ENCODE measurements at regions not wholly inside any gene's neighbourhood (a gene's known extent, or its start where the extent isn't known, plus 50 kb on each side); places are given as distances from the start of the nearest gene placed in this dataset.

GRCh38 chr6:25017932-25018567, 82.3 kb upstream of the RIPOR2 start:
- Histone ChIP-seq H3K4me1 (replicated peaks in 1 of 4; ENCODE audit: control insufficient read depth in 3 of 4, insufficient read depth in 4 of 4, low read length in 3 of 4) (peaks cover 0 to 10% (median 0%) of the 10 kb centered on the region in 4 experiments; a peak in 4 of 7 replicates), H3K79me1 (ENCODE audit: low read depth, low read length) (no peaks in the 10 kb centered on the region), H4K20me1 (replicated peaks in 1 of 2; ENCODE audit: control insufficient read depth in 1 of 2, insufficient read depth in 2 of 2, low read length in 2 of 2) (no peaks in the 10 kb centered on the region), H3K56ac (replicated peaks; ENCODE audit: insufficient read length, low read depth, low read length) (no peak overlapping the region), H2BK20ac (ENCODE audit: low read length) (no peak overlapping the region), H3K36me3 (ENCODE audit: control insufficient read depth in 2 of 4, insufficient read depth in 4 of 4, low read length in 3 of 4) (no peaks in the 10 kb centered on the region), H3K27me3 (replicated peaks in 1 of 4; ENCODE audit: control insufficient read depth in 3 of 4, extremely low read depth in 1 of 4, insufficient read depth in 3 of 4, low read length in 3 of 4) (no peaks in the 10 kb centered on the region), H3K9me3 (ENCODE audit: insufficient read depth in 2 of 2, low read depth in 1 of 2, low read length in 1 of 2) (no peaks in the 10 kb centered on the region), H3K14ac (ENCODE audit: insufficient read length) (no peak overlapping the region), H4K5ac (ENCODE audit: insufficient read length, low read depth, low read length) (no peak overlapping the region), H2BK15ac (ENCODE audit: low read length) (no peak overlapping the region), H3K4me3 (ENCODE audit: extremely low read depth in 1 of 4, insufficient read depth in 2 of 4, low read depth in 3 of 4, low read length in 4 of 4) (no peak overlapping the region), H3K4ac (replicated peaks; ENCODE audit: insufficient read length, low read depth, low read length) (no peak overlapping the region), H4K8ac (ENCODE audit: extremely low read depth, insufficient read depth, low read length) (no peak overlapping the region), H3K27ac (ENCODE audit: low read depth, low read length) (no peak overlapping the region), H3K79me2 (ENCODE audit: control insufficient read depth in 1 of 2, insufficient read depth in 2 of 2, low read length in 2 of 2) (no peaks in the 10 kb centered on the region), H2AK5ac (ENCODE audit: low read depth, low read length) (no peak overlapping the region), H2AFZ (ENCODE audit: low read length) (0 out of 2 replicates have a peak overlapping the region, but pooled peaks have one; percentile 68), H2BK5ac (ENCODE audit: low read depth, low read length) (no peak overlapping the region), H3K23me2 (ENCODE audit: low read depth, low read length) (no peaks in the 10 kb centered on the region), H3K9ac (replicated peaks in 1 of 4; ENCODE audit: extremely low read depth in 1 of 4, low read depth in 3 of 4, low read length in 3 of 4) (no peak overlapping the region), H2BK120ac (replicated peaks; ENCODE audit: low read depth, low read length) (no peak overlapping the region), H2BK12ac (ENCODE audit: low read depth, low read length) (no peak overlapping the region), H3K4me2 (ENCODE audit: insufficient read depth in 1 of 2, low read depth in 2 of 2, low read length in 2 of 2) (no peak overlapping the region), H3K18ac (ENCODE audit: extremely low read depth, low read length) (no peak overlapping the region), H4K91ac (replicated peaks; ENCODE audit: insufficient read length, low read length) (no peak overlapping the region), H3K23ac (ENCODE audit: insufficient read length) (no peak overlapping the region)
- DNase-seq (ENCODE audit: low read depth in 1 of 2, low spot score in 2 of 2) (peak; percentile 66 to 75), FAIRE-seq (peak; percentile 97)
- ChIA-PET CTCF (ENCODE audit: partially characterized antibody) (interaction anchor here (0.7 to 3.3 kb wide), 69 partner anchors 9 to 496 kb away, joined by 3 to 61 read pairs (median 5); no protein-coding TSS in a partner anchor), POLR2A (ENCODE audit: partially characterized antibody) (interaction anchor here (0.9 to 1.7 kb wide), 8 partner anchors 37 to 314 kb away, joined by 3 to 6 read pairs (median 4); no protein-coding TSS in a partner anchor)
- 14% methylated on average over 7 of the region's 7 CpGs; no CpG with 5 or more reads in 1 of the 2 experiments for WGBS, 2 experiments (ENCODE audit: extremely low coverage in 1 of 2, insufficient coverage in 1 of 2, insufficient read length in 1 of 2, insufficient replicate concordance in 2 of 2, low coverage in 1 of 2, low lambda C conversion rate in 2 of 2, missing lambda C conversion rate in 1 of 2)
- TF ChIP-seq RXRA (IDR thresholded peaks at IDR 0.05; ENCODE audit: insufficient read depth, low read depth, low read length) (no peak), YY1 (IDR thresholded peaks at IDR 0.05; ENCODE audit: low read depth, low read length) (peak; percentile 48; the same call in 1 of the 2 replicates), RBBP5 (IDR thresholded peaks at IDR 0.05; ENCODE audit: borderline replicate concordance, low read depth, low read length) (no peak), CBX5 (IDR thresholded peaks at IDR 0.05; ENCODE audit: low read depth, low read length) (no peak), TEAD4 (IDR thresholded peaks at IDR 0.05; ENCODE audit: low read depth, low read length) (no peak), CTCF (IDR thresholded peaks at IDR 0.05; ENCODE audit: control extremely low read depth in 1 of 3, insufficient read depth in 1 of 3, low read depth in 1 of 3, low read length in 3 of 3) (peak; percentile 43 to 94 (median 91)), TAF1 (IDR thresholded peaks at IDR 0.05; ENCODE audit: low read depth, low read length) (no peak)

Measured in H1 (cell line).